ENCODE measurements at regions not wholly inside any gene's neighbourhood (a gene's known extent, or its start where the extent isn't known, plus 50 kb on each side); places are given as distances from the start of the nearest gene placed in this dataset.
"Not testable (repeated sequence)": the region's sequence is repeated elsewhere in the genome, so short reads cannot be mapped to it uniquely, and the experiment has no call there.

- no peak overlapping the region for H3K4me3 ChIP-seq (ENCODE audit: control insufficient read depth in 1 of 7, extremely low read depth in 1 of 7, insufficient read depth in 4 of 7, low read depth in 2 of 7, low read length in 6 of 7)
- H3K27ac ChIP-seq (ENCODE audit: insufficient read depth in 1 of 2, low read depth in 1 of 2, low read length in 2 of 2, poor library complexity in 1 of 2, severe bottlenecking in 2 of 2) = no peak overlapping the region
- peaks cover 0 to 3% (median 0%) of the 10 kb centered on the region in 5 experiments for H3K9me3 ChIP-seq (ENCODE audit: control extremely low read depth in 1 of 5, control insufficient read depth in 4 of 5, insufficient read depth in 2 of 5, low read depth in 1 of 5, low read length in 4 of 5)
- DNase-seq = no peak
- CTCF ChIA-PET = no interaction called here
- 73% methylated on average over 5 of the region's 5 CpGs for WGBS (ENCODE audit: insufficient coverage)
- no peaks in the 10 kb centered on the region for H3K36me3 ChIP-seq (ENCODE audit: control insufficient read depth in 4 of 4, insufficient read depth in 4 of 4, low read length in 3 of 4)
- H3K4me1 ChIP-seq (ENCODE audit: control extremely low read depth in 1 of 4, control insufficient read depth in 4 of 4, insufficient read depth in 4 of 4, low read length in 3 of 4) = no peaks in the 10 kb centered on the region
- H3K27me3 ChIP-seq (replicated peaks in 2 of 5; ENCODE audit: control insufficient read depth in 4 of 5, insufficient read depth in 5 of 5, low read length in 4 of 5) = no peaks in the 10 kb centered on the region
- POLR2A ChIA-PET = no interaction called here
These were observed 108.3 kb downstream of the DRD1 start for GRCh38 chr5:175335691-175336090.

- H3K4me1 ChIP-seq (ENCODE audit: control extremely low read depth in 1 of 4, control insufficient read depth in 4 of 4, insufficient read depth in 4 of 4, low read length in 3 of 4); H3K4me3 ChIP-seq (ENCODE audit: control insufficient read depth in 1 of 7, extremely low read depth in 1 of 7, insufficient read depth in 4 of 7, low read depth in 2 of 7, low read length in 6 of 7); DNase-seq; H3K27ac ChIP-seq (ENCODE audit: insufficient read depth in 1 of 2, low read depth in 1 of 2, low read length in 2 of 2, poor library complexity in 1 of 2, severe bottlenecking in 2 of 2); H3K9me3 ChIP-seq (ENCODE audit: control extremely low read depth in 1 of 5, control insufficient read depth in 4 of 5, insufficient read depth in 2 of 5, low read depth in 1 of 5, low read length in 4 of 5); H3K36me3 ChIP-seq (ENCODE audit: control insufficient read depth in 4 of 4, insufficient read depth in 4 of 4, low read length in 3 of 4); H3K27me3 ChIP-seq (replicated peaks in 2 of 5; ENCODE audit: control insufficient read depth in 4 of 5, insufficient read depth in 5 of 5, low read length in 4 of 5); CTCF ChIA-PET; POLR2A ChIA-PET: not testable (repeated sequence)
- 88% methylated on average over 13 of the region's 14 CpGs for WGBS (ENCODE audit: insufficient coverage)
These were observed 112.6 kb downstream of the DRD1 start for GRCh38 chr5:175331173-175332036.

- Histone ChIP-seq H3K9me3 (ENCODE audit: control extremely low read depth in 1 of 5, control insufficient read depth in 4 of 5, insufficient read depth in 2 of 5, low read depth in 1 of 5, low read length in 4 of 5) (peaks cover 0 to 3% (median 0%) of the 10 kb centered on the region in 5 experiments), H3K4me1 (ENCODE audit: control extremely low read depth in 1 of 4, control insufficient read depth in 4 of 4, insufficient read depth in 4 of 4, low read length in 3 of 4) (no peaks in the 10 kb centered on the region), H3K36me3 (ENCODE audit: control insufficient read depth in 4 of 4, insufficient read depth in 4 of 4, low read length in 3 of 4) (no peaks in the 10 kb centered on the region), H3K27ac (ENCODE audit: insufficient read depth in 1 of 2, low read depth in 1 of 2, low read length in 2 of 2, poor library complexity in 1 of 2, severe bottlenecking in 2 of 2) (no peak overlapping the region), H3K4me3 (ENCODE audit: control insufficient read depth in 1 of 7, extremely low read depth in 1 of 7, insufficient read depth in 4 of 7, low read depth in 2 of 7, low read length in 6 of 7) (no peak overlapping the region), H3K27me3 (replicated peaks in 2 of 5; ENCODE audit: control insufficient read depth in 4 of 5, insufficient read depth in 5 of 5, low read length in 4 of 5) (no peaks in the 10 kb centered on the region)
- CTCF ChIA-PET = no interaction called here
- POLR2A ChIA-PET = no interaction called here
- 89% methylated on average over 5 of the region's 6 CpGs for WGBS (ENCODE audit: insufficient coverage)
- DNase-seq = no peak
These were observed 114.0 kb downstream of the DRD1 start for GRCh38 chr5:175329976-175330375.

DNA sequence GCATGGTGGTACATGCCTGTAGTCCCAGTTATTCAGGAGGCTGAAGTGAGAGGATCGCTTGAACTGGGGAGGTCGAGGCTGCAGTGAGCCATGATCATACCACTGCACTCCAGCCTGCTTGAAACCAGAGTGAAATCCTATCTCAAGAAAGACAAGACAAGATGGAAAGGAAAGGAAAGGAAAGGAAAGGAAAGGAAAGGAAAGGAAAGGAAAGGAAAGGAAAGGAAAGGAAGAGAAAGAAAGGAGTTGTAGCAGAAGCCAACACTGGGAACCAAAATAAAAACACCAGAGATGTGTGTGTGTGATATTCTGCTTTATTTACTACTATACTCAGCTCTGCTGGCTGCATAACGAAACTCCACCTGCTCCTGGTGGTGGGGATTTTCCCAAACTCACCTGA is 115.3 kb downstream of the DRD1 start:
- Histone ChIP-seq H3K4me3 (ENCODE audit: control insufficient read depth in 1 of 7, extremely low read depth in 1 of 7, insufficient read depth in 4 of 7, low read depth in 2 of 7, low read length in 6 of 7) (no peak overlapping the region), H3K27ac (ENCODE audit: insufficient read depth in 1 of 2, low read depth in 1 of 2, low read length in 2 of 2, poor library complexity in 1 of 2, severe bottlenecking in 2 of 2) (no peak overlapping the region), H3K36me3 (ENCODE audit: control insufficient read depth in 4 of 4, insufficient read depth in 4 of 4, low read length in 3 of 4) (no peaks in the 10 kb centered on the region), H3K4me1 (ENCODE audit: control extremely low read depth in 1 of 4, control insufficient read depth in 4 of 4, insufficient read depth in 4 of 4, low read length in 3 of 4) (no peaks in the 10 kb centered on the region), H3K27me3 (replicated peaks in 2 of 5; ENCODE audit: control insufficient read depth in 4 of 5, insufficient read depth in 5 of 5, low read length in 4 of 5) (no peaks in the 10 kb centered on the region), H3K9me3 (ENCODE audit: control extremely low read depth in 1 of 5, control insufficient read depth in 4 of 5, insufficient read depth in 2 of 5, low read depth in 1 of 5, low read length in 4 of 5) (peaks cover 0 to 3% (median 0%) of the 10 kb centered on the region in 5 experiments)
- CTCF ChIA-PET = no interaction called here
- WGBS (ENCODE audit: insufficient coverage) = 100% methylated on average over 1 of the region's 3 CpGs
- POLR2A ChIA-PET = no interaction called here
- DNase-seq = no peak

- POLR2A ChIA-PET = no interaction called here
- Histone ChIP-seq H3K27me3 (replicated peaks in 2 of 5; ENCODE audit: control insufficient read depth in 4 of 5, insufficient read depth in 5 of 5, low read length in 4 of 5) (no peaks in the 10 kb centered on the region), H3K36me3 (ENCODE audit: control insufficient read depth in 4 of 4, insufficient read depth in 4 of 4, low read length in 3 of 4) (no peaks in the 10 kb centered on the region), H3K4me3 (ENCODE audit: control insufficient read depth in 1 of 7, extremely low read depth in 1 of 7, insufficient read depth in 4 of 7, low read depth in 2 of 7, low read length in 6 of 7) (no peak overlapping the region), H3K4me1 (ENCODE audit: control extremely low read depth in 1 of 4, control insufficient read depth in 4 of 4, insufficient read depth in 4 of 4, low read length in 3 of 4) (no peaks in the 10 kb centered on the region), H3K27ac (ENCODE audit: insufficient read depth in 1 of 2, low read depth in 1 of 2, low read length in 2 of 2, poor library complexity in 1 of 2, severe bottlenecking in 2 of 2) (no peak overlapping the region), H3K9me3 (ENCODE audit: control extremely low read depth in 1 of 5, control insufficient read depth in 4 of 5, insufficient read depth in 2 of 5, low read depth in 1 of 5, low read length in 4 of 5) (peaks cover 0 to 3% (median 0%) of the 10 kb centered on the region in 5 experiments)
- CTCF ChIA-PET = no interaction called here
- WGBS (ENCODE audit: insufficient coverage) = 82% methylated on average over 4 of the region's 4 CpGs
- no peak for DNase-seq
These were observed 115.8 kb downstream of the DRD1 start for GRCh38 chr5:175328176-175328575.

- Histone ChIP-seq H3K9me3 (ENCODE audit: control extremely low read depth in 1 of 5, control insufficient read depth in 4 of 5, insufficient read depth in 2 of 5, low read depth in 1 of 5, low read length in 4 of 5) (no peaks in the 10 kb centered on the region), H3K27ac (ENCODE audit: insufficient read depth in 1 of 2, low read depth in 1 of 2, low read length in 2 of 2, poor library complexity in 1 of 2, severe bottlenecking in 2 of 2) (no peak overlapping the region), H3K4me1 (ENCODE audit: control extremely low read depth in 1 of 4, control insufficient read depth in 4 of 4, insufficient read depth in 4 of 4, low read length in 3 of 4) (no peaks in the 10 kb centered on the region), H3K27me3 (replicated peaks in 2 of 5; ENCODE audit: control insufficient read depth in 4 of 5, insufficient read depth in 5 of 5, low read length in 4 of 5) (no peaks in the 10 kb centered on the region), H3K4me3 (ENCODE audit: control insufficient read depth in 1 of 7, extremely low read depth in 1 of 7, insufficient read depth in 4 of 7, low read depth in 2 of 7, low read length in 6 of 7) (no peak overlapping the region), H3K36me3 (ENCODE audit: control insufficient read depth in 4 of 4, insufficient read depth in 4 of 4, low read length in 3 of 4) (no peaks in the 10 kb centered on the region)
- no peak for DNase-seq
- CTCF ChIA-PET = no interaction called here
- POLR2A ChIA-PET = no interaction called here
These were observed 118.3 kb downstream of the DRD1 start for GRCh38 chr5:175325681-175326080.

GRCh38 chr5:175321927-175322532 is 122.0 kb downstream of the DRD1 start:
- ChIA-PET CTCF (no interaction called here), POLR2A (no interaction called here)
- Histone ChIP-seq H3K27me3 (replicated peaks in 2 of 5; ENCODE audit: control insufficient read depth in 4 of 5, insufficient read depth in 5 of 5, low read length in 4 of 5) (no peaks in the 10 kb centered on the region), H3K9me3 (ENCODE audit: control extremely low read depth in 1 of 5, control insufficient read depth in 4 of 5, insufficient read depth in 2 of 5, low read depth in 1 of 5, low read length in 4 of 5) (no peaks in the 10 kb centered on the region), H3K27ac (ENCODE audit: insufficient read depth in 1 of 2, low read depth in 1 of 2, low read length in 2 of 2, poor library complexity in 1 of 2, severe bottlenecking in 2 of 2) (no peak overlapping the region), H3K4me3 (ENCODE audit: control insufficient read depth in 1 of 7, extremely low read depth in 1 of 7, insufficient read depth in 4 of 7, low read depth in 2 of 7, low read length in 6 of 7) (no peak overlapping the region), H3K36me3 (ENCODE audit: control insufficient read depth in 4 of 4, insufficient read depth in 4 of 4, low read length in 3 of 4) (no peaks in the 10 kb centered on the region), H3K4me1 (ENCODE audit: control extremely low read depth in 1 of 4, control insufficient read depth in 4 of 4, insufficient read depth in 4 of 4, low read length in 3 of 4) (no peaks in the 10 kb centered on the region)
- DNase-seq = peak; percentile 12 to 48 (median 44)
- 5% methylated on average over 2 of the region's 3 CpGs for WGBS (ENCODE audit: insufficient coverage)
